ENCODE measurements at regions not wholly inside any gene's neighbourhood (a gene's known extent, or its start where the extent isn't known, plus 50 kb on each side); places are given as distances from the start of the nearest gene placed in this dataset.

- no peak for ATAC-seq
- no peak for DNase-seq
- intact Hi-C loops (cut with DNase I, micrococcal nuclease) = no loop called here
Measured at GRCh38 chr12:47017901-47018475, 61.4 kb upstream of the PCED1B start.

- no peak for ATAC-seq
- no peak for DNase-seq
- intact Hi-C loops (cut with DNase I, micrococcal nuclease) = no loop called here
Measured at GRCh38 chr12:47020211-47020821, 59.1 kb upstream of the PCED1B start.

GRCh38 chr12:47021298-47021697 lies 58.1 kb upstream of the PCED1B start:
- ATAC-seq = peak; percentile 51
- intact Hi-C loops (cut with DNase I, micrococcal nuclease) = no loop called here
- DNase-seq = no peak

- no peak for DNase-seq
- intact Hi-C loops (cut with DNase I, micrococcal nuclease) = no loop called here
- ATAC-seq = no peak
Measured at GRCh38 chr12:47022296-47022695, 57.1 kb upstream of the PCED1B start.

- intact Hi-C loops (cut with DNase I, micrococcal nuclease) = no loop called here
Measured at GRCh38 chr12:47023311-47023710, 56.1 kb upstream of the PCED1B start.

GRCh38 chr12:47023953-47024352 lies 55.5 kb upstream of the PCED1B start:
- DNase-seq (no peak), ATAC-seq (no peak)
- intact Hi-C loops (cut with DNase I, micrococcal nuclease) = no loop called here

More at GRCh38 chr12:47023311-47023710, 56.1 kb upstream of the PCED1B start:
- ATAC-seq (no peak), DNase-seq (no peak)

- no peak for ATAC-seq
- no peak for DNase-seq
- intact Hi-C loops (cut with DNase I, micrococcal nuclease) = no loop called here
Measured at GRCh38 chr12:47024463-47024862, 55.0 kb upstream of the PCED1B start.

- intact Hi-C loops (cut with DNase I, micrococcal nuclease) = no loop called here
- no peak for ATAC-seq
- no peak for DNase-seq
Measured at GRCh38 chr12:47025349-47025748, 54.1 kb upstream of the PCED1B start.

- no peak for DNase-seq
- intact Hi-C loops (cut with DNase I, micrococcal nuclease) = no loop called here
- no peak for ATAC-seq
Measured at GRCh38 chr12:47025798-47026197, 53.6 kb upstream of the PCED1B start.

GRCh38 chr12:47026291-47026690 lies 53.1 kb upstream of the PCED1B start:
- no peak for DNase-seq

More at GRCh38 chr12:47026291-47026690, 53.1 kb upstream of the PCED1B start:
- intact Hi-C loops (cut with DNase I, micrococcal nuclease) = no loop called here
- no peak for ATAC-seq
